SK-N-SH treated with all-trans-retinoic acid at 6 μM for 48 hours (cell line): ENCODE measurements at regions not wholly inside any gene's neighbourhood (a gene's known extent, or its start where the extent isn't known, plus 50 kb on each side); places are given as distances from the start of the nearest gene placed in this dataset.

Experiments used
- BACH2 ChIP-seq: fragments of 250-450 bp; sonication (Bioruptor Pico); IDR thresholded peaks from 2 replicates; pipeline ENCODE4 v1.9.0; 2021; ENCODE audit warnings: mild to moderate bottlenecking, borderline replicate concordance
- CSDC2 ChIP-seq: fragments of 250-450 bp; sonication (Bioruptor Pico); IDR thresholded peaks from 2 replicates; pipeline ENCODE4 v1.5.0; 2020; ENCODE audit warnings: mild to moderate bottlenecking, moderate library complexity
- GLIS3 ChIP-seq: fragments of 250-450 bp; sonication (Bioruptor Pico); IDR thresholded peaks from 2 replicates; pipeline ENCODE4 v1.5.0; 2020; ENCODE audit warnings: mild to moderate bottlenecking, moderate library complexity
- TCF4 ChIP-seq: fragments of 250-450 bp; sonication (Bioruptor Pico); IDR thresholded peaks from 2 replicates; pipeline ENCODE4 v1.8.0; 2021; ENCODE audit warnings: mild to moderate bottlenecking, moderate library complexity, borderline replicate concordance
- ZFP3 ChIP-seq: fragments of 250-450 bp; sonication (Bioruptor Pico); IDR thresholded peaks from 2 replicates; pipeline ENCODE4 v1.5.0; 2020; ENCODE audit warnings: mild to moderate bottlenecking, moderate library complexity
- ZFP30 ChIP-seq: fragments of 450-650 bp; formaldehyde crosslinking; IDR thresholded peaks from 2 replicates; pipeline ENCODE4 v1.5.0; 2022; ENCODE audit warnings: mild to moderate bottlenecking, moderate library complexity
- TF ChIP-seq, protein P1 (sequence below): fragments of 250-450 bp; sonication (Bioruptor Pico); IDR thresholded peaks from 2 replicates; pipeline ENCODE4 v1.5.1; 2020; ENCODE audit warnings: low read depth, mild to moderate bottlenecking, moderate library complexity
- TF ChIP-seq, protein P2 (sequence below): fragments of 250-450 bp; sonication (Bioruptor Pico); IDR thresholded peaks from 2 replicates; pipeline ENCODE4 v1.5.1; 2021; ENCODE audit warnings: mild to moderate bottlenecking, moderate library complexity

DNA sequence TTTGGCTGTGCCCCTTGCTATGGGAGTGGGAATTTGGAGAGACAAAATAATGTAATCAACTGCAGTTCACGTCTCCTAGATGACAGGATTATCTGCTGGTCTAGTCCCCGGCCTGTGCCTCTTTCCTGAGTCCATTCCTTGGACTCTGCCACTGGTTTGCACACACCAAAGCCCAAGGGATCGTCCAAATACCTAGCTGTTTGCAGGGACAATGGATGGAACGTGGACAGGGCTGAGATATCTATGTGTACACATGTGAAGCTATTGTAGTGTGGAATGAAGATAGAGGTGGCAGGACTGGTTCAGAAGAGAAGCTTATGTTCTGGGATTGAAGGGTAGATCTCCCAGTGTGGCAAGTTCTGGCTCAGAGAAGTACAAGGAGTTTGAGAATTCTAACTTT is 198.3 kb upstream of the PITX2 start:
- TF ChIP-seq TCF4 (CRISPR knock-in tag) (no peak), ZFP3 (CRISPR knock-in tag) (no peak), ZFP30 (no peak), CSDC2 (CRISPR knock-in tag) (no peak), GLIS3 (CRISPR knock-in tag) (no peak), BACH2 (CRISPR knock-in tag) (no peak)
- TF ChIP-seq, protein P1, sequence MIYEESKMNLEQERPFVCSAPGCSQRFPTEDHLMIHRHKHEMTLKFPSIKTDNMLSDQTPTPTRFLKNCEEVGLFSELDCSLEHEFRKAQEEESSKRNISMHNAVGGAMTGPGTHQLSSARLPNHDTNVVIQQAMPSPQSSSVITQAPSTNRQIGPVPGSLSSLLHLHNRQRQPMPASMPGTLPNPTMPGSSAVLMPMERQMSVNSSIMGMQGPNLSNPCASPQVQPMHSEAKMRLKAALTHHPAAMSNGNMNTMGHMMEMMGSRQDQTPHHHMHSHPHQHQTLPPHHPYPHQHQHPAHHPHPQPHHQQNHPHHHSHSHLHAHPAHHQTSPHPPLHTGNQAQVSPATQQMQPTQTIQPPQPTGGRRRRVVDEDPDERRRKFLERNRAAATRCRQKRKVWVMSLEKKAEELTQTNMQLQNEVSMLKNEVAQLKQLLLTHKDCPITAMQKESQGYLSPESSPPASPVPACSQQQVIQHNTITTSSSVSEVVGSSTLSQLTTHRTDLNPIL: no peak
- TF ChIP-seq, protein P2, sequence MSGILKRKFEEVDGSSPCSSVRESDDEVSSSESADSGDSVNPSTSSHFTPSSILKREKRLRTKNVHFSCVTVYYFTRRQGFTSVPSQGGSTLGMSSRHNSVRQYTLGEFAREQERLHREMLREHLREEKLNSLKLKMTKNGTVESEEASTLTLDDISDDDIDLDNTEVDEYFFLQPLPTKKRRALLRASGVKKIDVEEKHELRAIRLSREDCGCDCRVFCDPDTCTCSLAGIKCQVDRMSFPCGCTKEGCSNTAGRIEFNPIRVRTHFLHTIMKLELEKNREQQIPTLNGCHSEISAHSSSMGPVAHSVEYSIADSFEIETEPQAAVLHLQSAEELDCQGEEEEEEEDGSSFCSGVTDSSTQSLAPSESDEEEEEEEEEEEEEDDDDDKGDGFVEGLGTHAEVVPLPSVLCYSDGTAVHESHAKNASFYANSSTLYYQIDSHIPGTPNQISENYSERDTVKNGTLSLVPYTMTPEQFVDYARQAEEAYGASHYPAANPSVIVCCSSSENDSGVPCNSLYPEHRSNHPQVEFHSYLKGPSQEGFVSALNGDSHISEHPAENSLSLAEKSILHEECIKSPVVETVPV (CRISPR knock-in tag): no peak
